ENCODE measurements at regions not wholly inside any gene's neighbourhood (a gene's known extent, or its start where the extent isn't known, plus 50 kb on each side); places are given as distances from the start of the nearest gene placed in this dataset.

DNA sequence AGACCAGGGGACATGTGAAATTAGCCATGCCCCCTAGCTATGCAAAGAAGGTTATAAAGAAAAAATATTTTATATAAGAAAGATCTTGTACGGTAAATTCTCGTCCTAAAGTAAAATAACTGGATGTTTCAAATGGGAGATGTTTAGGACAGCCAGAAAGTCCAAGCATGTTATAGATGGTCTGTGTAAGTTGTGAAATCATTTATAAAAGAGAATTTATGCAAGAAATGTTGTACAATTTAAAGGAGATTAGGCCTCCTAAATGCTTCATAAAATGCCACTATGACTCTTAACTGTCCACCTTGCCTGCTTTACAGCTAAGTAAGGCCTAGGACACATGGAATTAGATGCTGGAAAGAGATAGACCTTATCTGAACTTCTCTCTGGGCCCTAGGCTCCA lies 118.1 kb upstream of the POGK start:
- no peak for TF ChIP-seq EZH2 (IDR thresholded peaks at IDR 0.05; ENCODE audit: insufficient read depth, poor library complexity, severe bottlenecking)
- TF ChIP-seq EZH2phosphoT487 (IDR thresholded peaks at IDR 0.05; ENCODE audit: insufficient read depth, low read depth) = no peak

All from GM23248 (cell line).